Left colon (tissue), 2 donors: ENCODE measurements at regions not wholly inside any gene's neighbourhood (a gene's known extent, or its start where the extent isn't known, plus 50 kb on each side); places are given as distances from the start of the nearest gene placed in this dataset.
"Not testable (repeated sequence)": the region's sequence is repeated elsewhere in the genome, so short reads cannot be mapped to it uniquely, and the experiment has no call there.

Experiments used
- ATAC-seq: fragments of 200-7000 bp; cut with Tn5 transposase; one replicate; pipeline ENCODE4 v1.9.1; 2020; ENCODE audit warnings: mild to moderate bottlenecking, moderate library complexity
- DNase-seq, 2 donors: peaks; one replicate each; pipeline ENCODE4 v3.0.0-alpha.2; 2020
- intact Hi-C, 2 donors: fragments of 100-400 bp; cut with DNase I in 1 of 2; cut with micrococcal nuclease in 1 of 2; formaldehyde crosslinking; loops; one replicate each; pipeline versions ENCODE4 v1.11.2 to v1.14.0; 2022; cut with DNase I, micrococcal nuclease
- donor health status: DM: no; HTN: no; CAD: no.
- donor health status: DM: yes; HTN: yes; CAD: no.

DNA sequence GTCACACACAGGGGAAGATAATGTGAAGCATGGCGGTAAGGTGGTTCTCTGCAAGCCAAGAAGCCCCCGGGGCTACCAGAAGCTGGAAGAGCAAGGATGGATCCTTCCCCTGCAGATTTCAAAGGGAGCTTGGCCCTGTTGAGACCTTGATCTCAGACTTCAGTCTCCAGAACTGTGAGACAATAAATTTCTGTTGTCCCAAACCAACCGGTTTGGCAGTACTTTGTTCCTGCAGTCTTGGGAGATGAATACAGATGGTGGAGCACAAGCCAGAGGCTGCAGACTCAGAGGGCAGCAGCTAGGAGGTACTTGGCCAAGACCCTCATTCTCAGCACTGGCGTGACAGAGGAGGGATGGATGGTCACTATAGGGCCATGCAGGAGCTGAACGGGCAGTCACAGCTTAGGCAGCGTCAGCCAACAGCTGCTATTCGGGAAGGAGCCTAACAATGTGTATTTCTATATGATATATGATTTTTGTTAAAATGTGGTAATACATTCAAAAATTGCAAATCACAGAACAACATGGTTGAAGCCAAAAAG lies 387.3 kb downstream of the TNS3 start:
- DNase-seq (no peak), ATAC-seq (no peak)
- intact Hi-C loops = loop anchor here in 1 of 2 donors (10.0 kb wide), 1 partner anchor 60 kb away; no protein-coding TSS in a partner anchor

DNA sequence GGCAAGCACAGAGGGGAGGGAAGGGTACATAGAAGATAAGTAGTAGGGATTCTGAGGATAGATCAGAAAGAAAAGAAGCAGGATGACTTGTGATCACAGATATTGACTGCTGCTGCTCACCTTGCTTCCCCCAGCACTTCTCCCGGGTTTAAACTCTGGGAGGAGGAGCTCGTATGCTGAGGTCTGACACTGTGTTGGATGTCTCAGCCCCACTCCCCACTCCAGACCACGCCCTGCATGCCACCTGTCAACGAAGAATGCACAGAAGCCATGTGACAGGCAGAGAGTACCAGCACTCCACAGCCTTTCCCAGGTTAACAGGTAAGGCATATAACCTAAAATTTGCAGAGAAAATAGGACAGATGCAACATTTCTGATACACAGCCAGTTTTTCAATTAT lies 388.9 kb downstream of the TNS3 start:
- ATAC-seq = peak; percentile 47
- peak; percentile 60 to 74 for DNase-seq
- intact Hi-C loops = loop anchor here in 1 of 2 donors (10.0 kb wide), 1 partner anchor 62 kb away; no protein-coding TSS in a partner anchor

DNA sequence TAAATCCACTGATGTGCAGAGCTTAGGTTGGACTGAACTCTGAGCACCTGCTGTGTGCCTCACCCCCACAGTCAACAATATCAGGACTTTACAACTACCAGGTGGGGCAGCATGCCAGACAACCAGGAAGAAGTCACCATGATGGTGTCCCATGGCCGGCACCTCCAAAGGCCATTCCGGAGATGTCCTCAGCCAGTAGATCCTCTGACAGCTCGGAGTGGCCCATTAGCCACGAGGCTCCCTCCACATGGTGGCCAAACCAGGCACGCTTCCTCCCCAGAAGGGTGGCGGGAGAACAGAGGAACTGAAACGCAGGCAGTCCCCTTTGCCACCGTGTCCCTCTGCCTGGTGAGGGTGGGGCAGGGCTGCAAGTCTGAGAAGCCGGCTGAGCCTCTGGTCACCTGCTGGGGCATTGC lies 390.0 kb downstream of the TNS3 start:
- DNase-seq (peak; percentile 88 to 90), ATAC-seq (peak; percentile 95)
- intact Hi-C loops = loop anchor here in 1 of 2 donors (10.0 kb wide), 1 partner anchor 63 kb away; no protein-coding TSS in a partner anchor

DNA sequence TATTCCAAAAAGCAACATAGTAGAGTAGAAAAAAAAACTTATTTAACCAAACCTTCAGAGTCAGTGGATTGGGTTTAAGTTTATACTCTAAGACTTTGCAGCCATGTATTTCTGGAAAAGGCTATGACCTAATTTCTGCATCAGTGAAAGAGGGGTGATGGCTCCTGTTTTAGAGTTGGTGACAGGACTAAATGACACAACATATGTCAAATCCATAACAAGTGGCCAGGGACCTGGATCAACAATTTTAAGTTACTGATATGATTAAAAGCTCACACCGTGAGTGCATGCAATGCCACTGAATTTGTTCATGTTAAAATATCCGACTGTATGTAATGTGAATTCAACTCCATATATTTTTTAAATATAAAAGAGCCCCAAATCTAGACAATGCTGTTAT lies 390.6 kb downstream of the TNS3 start:
- intact Hi-C loops = loop anchor here in 1 of 2 donors (10.0 kb wide), 1 partner anchor 63 kb away; no protein-coding TSS in a partner anchor
- ATAC-seq (no peak), DNase-seq (no peak)

DNA sequence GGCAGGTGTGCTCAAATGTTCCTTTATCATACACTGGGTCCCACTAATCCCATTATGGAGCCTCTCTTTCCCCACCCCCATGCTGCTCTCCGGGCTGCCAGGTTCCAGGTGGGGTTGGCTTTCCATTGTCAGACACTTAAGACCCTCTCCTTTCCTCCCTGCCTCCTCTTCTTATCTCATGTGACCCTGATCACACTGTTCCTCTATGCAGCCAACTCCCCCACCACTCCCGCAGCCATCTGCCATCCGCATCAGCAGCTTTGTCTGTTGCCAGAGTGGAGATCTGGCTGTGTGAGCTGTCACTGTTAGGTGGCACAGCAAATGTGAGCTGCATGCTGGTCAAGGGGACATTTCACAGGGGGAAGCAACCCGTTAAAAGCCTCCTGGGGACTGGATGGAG lies 391.4 kb downstream of the TNS3 start:
- no peak for DNase-seq
- intact Hi-C loops = loop anchor here in 1 of 2 donors (10.0 kb wide), 1 partner anchor 64 kb away; no protein-coding TSS in a partner anchor
- ATAC-seq = no peak

DNA sequence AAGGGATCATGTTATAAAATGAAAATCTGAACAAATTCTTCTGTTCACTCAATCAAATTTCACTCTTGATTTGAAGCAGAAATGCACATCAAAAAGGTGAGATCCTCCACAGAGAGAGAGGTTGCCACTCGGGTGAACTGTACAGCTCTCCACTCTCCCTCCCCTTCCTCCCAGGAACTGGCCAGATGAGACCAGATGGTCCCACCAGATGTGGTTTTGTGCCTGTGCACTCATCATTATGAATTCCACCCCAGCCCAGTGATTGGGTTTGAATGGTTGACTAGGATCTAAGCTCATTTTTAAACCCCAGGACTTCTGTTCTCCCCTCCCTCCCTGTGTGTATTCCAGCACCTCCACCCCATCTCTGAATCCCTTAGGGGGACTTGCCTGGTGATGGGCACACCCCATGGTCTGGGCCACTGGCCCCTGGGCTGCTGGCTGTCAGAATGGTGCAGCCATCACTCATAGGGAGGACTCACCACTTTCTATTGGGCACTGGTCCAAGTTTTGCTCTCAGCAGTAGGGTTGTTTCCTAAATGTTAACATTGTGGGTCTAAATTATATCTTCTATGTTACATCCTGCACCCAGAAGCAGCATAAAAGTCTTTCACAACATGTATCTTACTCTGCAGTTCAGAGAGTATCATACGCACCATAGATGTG lies 393.1 kb downstream of the TNS3 start:
- DNase-seq (no peak), ATAC-seq (no peak)
- intact Hi-C loops = no loop called here

DNA sequence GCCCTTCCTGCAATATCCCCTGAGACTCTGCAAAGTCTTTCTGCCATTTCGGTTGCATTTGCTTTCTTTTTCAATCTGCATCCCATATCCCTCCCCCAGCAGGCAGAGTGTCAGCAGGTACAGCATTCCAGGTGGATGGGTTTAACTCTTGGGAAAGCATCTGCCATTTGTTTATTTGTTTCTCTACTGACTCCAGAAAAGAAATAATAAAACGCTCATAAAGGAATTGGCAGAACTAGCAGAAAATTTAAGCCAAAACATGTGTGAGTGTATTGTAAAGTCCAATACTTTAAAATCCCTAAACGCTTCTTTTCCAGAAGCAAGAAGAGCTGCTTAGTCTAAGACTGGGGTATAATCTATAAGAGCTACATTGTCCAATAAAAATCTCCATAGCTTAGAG lies 393.8 kb downstream of the TNS3 start:
- no peak for ATAC-seq
- intact Hi-C loops = no loop called here
- DNase-seq = no peak

DNA sequence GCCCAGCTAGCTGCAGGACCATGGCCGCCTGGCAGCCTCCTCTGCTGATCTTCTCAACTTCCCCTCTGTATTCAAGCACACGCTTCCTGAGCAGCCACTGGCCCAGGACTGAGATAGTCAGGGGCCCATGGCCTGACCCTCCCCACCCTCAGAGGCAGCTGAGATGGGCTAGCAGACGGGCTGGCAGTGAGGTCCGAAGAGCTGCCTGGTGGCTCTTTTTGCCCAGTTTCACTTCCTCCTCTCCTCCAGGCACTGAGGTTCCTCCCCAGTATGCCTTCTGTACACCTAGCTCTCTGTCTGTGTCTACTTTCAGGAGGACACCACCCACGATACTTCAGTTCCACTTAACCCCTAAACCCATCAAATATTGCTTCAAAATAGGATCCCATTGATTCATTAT lies 395.6 kb downstream of the TNS3 start:
- ATAC-seq (no peak), DNase-seq (no peak)
- intact Hi-C loops = no loop called here

DNA sequence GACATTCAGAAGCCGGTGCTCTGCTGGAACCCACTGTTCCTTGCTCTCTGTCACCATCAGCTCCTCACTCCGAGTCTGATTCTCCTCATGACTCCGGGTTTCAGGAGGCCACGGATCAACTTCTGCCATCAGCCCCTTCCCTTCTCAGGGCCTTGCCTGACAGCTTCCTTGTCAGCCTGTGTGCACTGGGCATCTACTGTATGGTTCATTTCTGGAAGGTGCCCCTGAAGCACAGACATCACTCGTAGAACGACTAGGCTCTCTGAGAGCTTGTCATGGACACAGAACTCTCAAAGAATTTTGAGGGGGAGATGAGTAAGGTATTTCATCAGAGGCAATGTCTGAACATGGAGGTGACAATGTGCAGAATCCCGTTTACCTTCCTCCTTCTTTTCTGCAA lies 396.1 kb downstream of the TNS3 start:
- intact Hi-C loops = no loop called here
- ATAC-seq = no peak
- no peak for DNase-seq

DNA sequence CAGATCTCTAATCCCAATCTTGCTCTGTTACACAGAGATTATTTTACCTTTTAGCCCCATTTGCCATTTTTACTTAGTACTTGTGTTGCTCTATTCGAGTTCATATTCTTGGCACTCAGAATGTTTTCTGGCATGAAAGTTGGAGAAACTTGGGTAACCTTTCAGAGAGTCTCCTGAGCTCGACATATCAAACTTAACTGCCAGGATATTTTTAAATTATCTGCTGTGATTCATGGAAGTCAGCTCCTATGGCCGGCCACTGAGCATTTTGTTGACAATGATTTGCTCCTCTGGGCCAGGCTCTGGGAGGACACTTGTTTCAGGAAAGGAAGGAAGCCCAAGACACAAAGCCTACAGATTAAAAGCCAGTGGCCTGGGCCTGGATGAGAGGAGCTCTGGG lies 396.7 kb downstream of the TNS3 start:
- intact Hi-C loops = no loop called here
- ATAC-seq = no peak
- no peak for DNase-seq

DNA sequence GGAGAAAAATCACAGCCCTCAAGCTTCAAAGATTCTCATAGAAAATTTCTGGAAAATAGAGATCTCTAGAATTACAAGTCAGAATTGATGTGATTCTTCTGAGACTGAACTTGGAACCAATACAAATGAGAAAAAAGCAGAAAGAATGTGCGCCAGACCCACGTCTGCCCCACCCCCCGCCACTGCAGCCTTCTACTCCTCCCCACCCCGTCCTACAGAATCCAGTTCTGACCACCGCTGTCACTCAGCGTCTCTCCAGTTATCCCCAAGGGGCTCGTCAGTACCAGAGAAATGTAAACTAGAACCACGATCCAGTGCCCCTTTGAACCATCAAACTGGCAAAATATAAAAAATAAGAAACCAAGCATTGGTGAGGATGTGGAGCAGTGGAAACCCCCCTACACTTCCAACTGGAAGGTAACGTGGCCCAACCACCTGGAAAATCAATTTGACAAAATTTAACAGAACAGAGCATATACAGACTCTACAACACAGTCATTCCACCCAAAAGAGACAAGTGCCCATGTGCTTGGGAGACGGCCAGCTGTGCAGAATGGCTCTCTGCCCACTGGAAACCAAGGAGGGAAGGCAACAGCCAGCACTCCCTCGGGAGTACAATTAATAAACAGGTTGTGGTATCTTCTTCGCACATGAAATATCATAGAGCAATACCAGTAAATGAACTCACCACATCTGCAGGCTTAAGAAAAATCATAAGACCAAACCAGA lies 397.9 kb downstream of the TNS3 start:
- intact Hi-C loops = loop anchor here in 1 of 2 donors (5.0 kb wide), 1 partner anchor 1262 kb away; the partner anchor contains the start of gene IGFBP3
- DNase-seq = no peak
- ATAC-seq = no peak

DNA sequence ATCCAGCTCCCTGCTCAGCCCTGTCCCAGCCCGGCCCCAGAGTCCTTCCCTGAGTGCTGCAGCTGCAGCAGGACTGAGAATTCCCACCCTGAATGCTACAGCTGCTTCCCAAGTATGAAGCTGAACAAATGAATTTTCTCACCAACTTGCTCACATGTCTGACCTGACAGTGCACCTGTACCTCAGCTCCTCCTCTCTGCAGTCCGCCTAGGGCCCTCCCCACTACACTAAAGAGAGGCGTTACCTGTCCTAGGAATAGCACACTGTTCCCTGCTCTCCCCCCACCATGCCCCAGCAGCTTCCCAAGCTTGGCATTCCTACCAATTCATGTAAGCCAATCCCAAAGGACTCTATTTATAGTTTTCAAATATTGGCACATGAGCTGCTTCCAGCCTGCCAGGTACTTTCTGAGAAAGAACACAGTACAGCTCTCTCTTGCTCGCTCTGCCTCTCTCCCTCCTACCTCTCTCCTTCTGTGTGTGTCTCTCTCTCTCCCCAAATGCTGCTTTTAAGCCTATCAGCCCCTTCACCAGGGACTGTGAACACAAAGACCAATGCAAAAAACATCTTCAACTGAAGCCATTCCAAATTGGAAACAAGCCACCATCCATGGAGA lies 400.1 kb downstream of the TNS3 start:
- DNase-seq (peak; percentile 30 to 56), ATAC-seq (peak; percentile 93)
- intact Hi-C loops = loop anchor here in 1 of 2 donors (5.0 kb wide), 1 partner anchor 1260 kb away; the partner anchor contains the start of gene IGFBP3

DNA sequence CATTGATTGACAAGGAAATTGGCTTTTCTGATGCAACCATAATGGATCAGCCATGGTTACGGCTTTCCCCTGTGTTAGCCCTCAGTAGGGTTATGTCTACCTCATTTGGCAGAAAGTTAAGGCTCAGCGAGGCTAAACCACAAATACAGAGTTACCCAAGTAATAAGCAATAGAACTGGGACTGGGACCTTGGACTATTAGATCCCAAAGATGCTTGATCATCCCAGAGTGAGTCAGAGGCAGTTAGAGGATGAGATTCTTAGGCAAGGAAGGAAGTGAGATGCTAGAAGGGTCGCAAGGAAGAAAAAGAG lies 401.4 kb downstream of the TNS3 start:
- DNase-seq = no peak
- intact Hi-C loops = loop anchor here in 1 of 2 donors (5.0 kb wide), 1 partner anchor 1258 kb away; the partner anchor contains the start of gene IGFBP3
- no peak for ATAC-seq

DNA sequence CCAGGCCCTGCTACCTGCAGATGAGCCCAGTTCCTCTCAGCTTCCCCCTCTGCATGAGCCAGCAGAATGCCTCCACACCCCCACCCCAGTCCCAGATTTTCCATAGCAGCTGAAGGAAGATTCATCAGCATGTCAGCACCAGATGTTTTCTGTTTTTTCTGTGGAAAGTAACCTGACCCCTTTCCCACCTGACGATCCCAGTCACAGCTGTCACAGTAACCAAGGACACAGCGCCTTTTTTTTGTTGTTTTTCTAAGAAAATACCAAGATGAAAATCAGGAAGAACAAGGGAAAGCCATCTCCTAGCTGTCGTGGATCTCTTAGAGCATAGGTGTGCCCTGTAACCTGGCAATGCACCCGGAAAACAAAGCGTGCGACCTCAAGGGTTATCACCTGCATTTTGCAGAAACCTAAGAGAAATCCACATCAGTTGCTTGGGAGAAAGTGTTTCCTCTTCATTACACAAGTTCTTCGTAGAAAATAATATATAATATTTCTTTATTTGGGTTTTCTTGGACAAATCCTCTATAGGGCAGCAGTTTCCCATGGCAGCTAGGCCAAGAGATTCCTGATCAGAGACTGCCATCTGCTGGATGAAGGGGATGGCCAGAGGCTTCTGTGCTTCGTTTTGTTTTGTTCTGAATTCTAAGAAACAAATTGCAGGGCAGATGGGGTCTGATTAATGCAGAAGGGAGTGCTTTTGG lies 401.9 kb downstream of the TNS3 start:
- peak in 1 of 2 donors; percentile 52 for DNase-seq
- intact Hi-C loops = loop anchor here in 1 of 2 donors (5.0 kb wide), 1 partner anchor 1258 kb away; the partner anchor contains the start of gene IGFBP3
- peak; percentile 73 for ATAC-seq

DNA sequence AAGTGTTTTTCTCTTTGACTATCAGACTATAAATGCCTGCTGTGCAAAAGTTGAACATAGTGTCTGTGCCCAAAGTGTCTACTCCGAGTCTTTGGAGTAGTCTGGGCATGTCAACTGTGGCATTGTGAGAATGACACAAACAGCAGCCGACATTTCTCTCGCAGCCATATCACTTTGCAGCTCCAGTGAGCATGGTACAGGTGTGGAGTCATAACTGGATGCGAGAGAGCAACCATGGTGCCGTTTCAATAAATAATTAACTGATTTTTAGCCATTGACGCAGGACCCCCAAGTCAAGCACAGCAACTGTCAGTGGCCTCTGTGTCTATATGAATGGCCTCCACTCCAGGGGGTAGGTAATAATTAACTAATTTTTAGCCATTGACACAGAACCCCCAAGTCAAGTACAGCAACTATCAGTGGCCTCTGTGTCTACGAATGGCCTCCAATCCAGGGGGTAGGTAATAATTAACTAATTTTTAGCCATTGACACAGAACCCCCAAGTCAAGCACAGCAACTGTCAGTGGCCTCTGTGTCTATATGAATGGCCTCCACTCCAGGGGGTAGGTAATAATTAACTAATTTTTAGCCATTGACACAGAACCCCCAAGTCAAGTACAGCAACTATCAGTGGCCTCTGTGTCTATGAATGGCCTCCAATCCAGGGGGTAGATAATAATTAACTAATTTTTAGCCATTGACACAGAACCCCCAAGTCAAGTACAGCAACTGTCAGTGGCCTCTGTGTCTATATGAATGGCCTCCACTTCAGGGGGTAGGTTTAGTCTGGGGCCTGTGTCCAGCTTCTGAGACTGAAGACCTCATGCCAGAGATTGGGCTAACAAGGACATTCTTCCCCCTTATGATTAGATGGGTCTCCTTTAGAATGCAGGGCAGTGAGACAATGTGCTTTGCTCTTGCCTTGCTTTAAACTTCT lies 409.0 kb downstream of the TNS3 start:
- intact Hi-C loops, DNase-seq, ATAC-seq: not testable (repeated sequence)

DNA sequence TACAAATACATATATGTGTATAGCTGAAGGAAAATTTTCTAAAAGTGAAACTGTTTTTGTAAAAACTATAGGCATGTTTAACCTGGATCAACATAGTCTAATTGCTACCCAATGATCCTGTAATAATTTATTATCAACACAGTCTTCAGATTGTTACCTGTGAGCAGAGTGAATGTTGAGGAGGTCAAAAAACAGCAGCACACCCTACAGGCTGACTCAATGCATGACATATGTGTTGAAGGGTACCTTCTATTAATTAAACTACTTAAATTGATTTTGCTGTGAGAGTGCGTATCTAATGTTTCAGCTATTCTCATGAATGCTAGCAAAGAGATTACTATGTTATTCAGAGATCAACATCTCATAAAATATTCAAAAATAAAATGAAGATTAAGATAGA lies 411.4 kb downstream of the TNS3 start:
- intact Hi-C loops = no loop called here
- no peak for ATAC-seq
- no peak for DNase-seq

DNA sequence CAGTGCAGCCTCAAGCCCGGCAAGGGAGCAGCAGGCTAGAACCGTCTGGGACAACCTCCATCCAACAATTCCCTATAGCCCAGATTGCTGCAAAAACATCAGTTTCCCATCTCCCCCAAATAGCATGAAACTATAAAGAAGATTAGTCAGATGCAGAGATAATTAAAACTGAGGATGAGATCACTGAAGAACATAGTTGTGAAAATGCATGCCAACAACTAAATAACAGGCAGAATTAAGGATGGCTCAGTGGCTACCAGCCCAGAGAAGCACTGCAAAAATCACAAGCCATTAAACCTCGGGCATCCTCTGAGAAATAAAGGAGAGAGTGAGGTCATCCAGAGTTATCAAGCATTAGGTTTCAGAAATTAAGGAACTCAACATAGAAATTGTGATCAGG lies 427.1 kb downstream of the TNS3 start:
- intact Hi-C loops = no loop called here
- ATAC-seq (no peak), DNase-seq (no peak)

DNA sequence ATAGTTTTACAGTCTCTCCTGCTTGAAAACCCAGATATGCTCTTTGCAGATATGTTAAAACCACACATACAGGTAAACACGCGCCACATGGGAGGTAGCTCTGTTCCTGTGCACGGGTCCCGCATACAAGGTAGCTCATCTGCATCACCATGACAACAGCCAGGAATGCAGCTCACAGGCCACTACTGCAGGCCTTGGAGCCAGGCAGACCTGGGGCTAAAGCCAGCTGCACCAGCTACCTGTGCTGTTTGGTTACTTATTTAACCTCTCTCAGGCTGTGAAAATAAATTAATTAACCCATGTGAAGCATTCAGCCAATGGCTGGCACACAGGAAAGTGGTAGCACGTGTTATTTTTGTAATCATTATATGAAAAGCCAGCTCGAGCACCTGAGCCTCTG lies 428.3 kb downstream of the TNS3 start:
- DNase-seq (no peak), ATAC-seq (no peak)
- intact Hi-C loops = no loop called here
